ENCODE measurements at regions not wholly inside any gene's neighbourhood (a gene's known extent, or its start where the extent isn't known, plus 50 kb on each side); places are given as distances from the start of the nearest gene placed in this dataset.
"Not testable (repeated sequence)": the region's sequence is repeated elsewhere in the genome, so short reads cannot be mapped to it uniquely, and the experiment has no call there.

DNA sequence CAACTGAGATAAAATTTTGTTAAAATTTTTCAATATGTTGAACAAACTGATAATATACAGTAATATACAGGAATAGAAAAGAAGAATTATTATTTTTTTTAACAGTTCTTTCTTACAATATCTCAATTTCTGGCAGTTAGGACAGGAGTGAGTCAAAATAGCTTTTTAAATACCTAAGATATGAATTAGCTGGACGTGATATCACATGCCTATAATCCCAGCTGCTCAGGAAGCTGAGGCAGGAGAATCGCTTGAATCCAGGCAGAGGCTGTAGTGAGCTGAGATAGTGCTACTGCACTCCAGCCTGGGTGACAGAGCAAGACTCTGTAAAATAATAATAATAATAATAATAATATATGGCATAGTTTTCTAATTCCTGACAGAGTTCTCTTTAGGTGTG is 1039.3 kb downstream of the STPG2 start:
- DNase-seq (ENCODE audit: low spot score), result no peak

- no peak for DNase-seq (ENCODE audit: low spot score)
Observed at GRCh38 chr4:97104666-97105065, 1038.6 kb downstream of the STPG2 start.

DNA sequence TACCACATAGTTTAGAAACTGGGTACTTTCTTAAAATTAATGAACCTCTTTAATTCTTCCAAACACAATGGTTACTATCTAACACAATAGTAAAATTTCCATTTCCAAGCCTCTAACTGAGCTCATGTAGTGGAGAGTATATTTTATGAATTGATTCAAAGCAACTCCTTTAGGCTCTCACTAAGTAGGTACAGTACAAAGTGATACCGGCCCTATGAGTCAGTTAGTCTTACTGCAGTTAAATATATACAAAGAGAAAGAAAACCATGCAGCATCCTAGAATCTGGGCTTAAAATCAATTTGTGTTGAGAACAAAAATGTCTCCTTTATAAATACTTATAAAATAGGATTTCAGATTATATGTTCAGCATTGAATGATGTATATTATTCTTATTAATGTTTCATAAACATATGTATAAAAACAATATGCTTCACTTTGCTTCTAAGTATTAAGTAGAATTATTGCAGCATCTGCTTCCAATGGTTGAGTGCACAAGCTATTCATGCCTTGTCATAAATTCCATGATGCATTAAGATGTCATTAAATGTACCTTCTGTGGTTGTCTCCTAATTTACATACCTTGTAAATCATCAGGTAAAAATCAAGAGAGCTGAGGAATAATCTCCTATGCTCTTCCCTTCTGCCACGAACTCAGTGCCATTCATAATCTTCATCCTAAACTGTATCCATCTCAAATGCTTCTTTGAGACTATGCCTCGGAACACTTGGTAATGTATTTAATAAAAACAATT is 1037.8 kb downstream of the STPG2 start:
- no peak for DNase-seq (ENCODE audit: low spot score)

DNA sequence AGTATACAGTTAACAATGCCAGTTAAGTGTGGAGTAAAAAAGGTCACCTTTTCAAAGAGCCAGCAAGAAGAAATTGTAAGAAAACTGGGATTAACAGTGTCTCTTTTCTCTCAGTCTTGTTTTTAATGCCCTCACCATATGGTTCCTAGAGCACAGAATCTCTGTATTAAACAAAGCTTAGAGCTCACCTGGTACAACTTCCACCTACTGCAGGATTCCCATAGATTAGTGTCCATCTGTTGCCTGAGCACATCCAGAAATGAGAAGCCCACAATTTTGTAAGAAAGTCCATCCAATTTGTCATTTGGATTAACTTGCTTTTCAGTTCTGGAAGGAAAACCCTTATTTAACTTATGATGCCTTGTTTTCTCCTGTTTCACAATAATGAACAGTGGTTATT is 1037.1 kb downstream of the STPG2 start:
- no peak for DNase-seq (ENCODE audit: low spot score)

GRCh38 chr4:97110506-97110905 is 1032.8 kb downstream of the STPG2 start:
- no peak for DNase-seq (ENCODE audit: low spot score)

DNA sequence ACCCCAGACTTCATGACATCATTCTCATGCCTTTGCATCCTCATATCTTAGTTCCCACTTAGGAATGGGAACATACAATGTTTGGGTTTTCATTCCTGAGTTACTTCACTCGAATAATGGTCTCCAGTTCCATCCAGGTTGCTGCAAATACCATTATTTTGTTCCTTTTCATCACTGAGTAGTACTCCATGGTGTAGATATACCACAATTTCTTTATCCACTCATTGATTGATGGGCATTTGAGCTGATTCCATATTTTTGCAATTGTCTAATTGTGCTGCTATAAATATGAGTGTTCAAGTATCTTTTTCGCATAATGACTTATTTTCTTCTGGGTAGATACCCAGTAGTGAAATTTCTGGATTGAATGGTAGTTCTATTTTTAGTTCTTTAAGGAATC is 1026.8 kb downstream of the STPG2 start:
- no peak for DNase-seq (ENCODE audit: low spot score)

DNA sequence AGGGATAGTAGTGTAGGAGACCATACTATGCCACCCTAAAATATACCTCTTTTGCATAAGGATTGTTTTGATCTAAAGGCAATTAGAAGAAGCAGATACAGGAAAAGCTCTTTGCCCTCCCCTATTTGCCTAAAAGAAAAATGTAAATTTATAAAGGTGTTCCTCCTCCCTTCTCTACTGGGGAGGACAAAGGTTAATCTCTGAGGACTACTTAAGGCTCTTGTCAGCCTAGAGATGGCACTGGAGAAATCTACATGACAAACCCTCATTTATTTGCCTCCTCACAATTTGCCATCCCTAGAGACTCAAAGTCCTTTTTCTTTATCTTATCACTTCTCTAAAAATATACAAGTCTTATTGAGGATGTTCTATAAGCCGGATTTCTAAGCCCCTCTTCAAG is 1021.8 kb downstream of the STPG2 start:
- no peak for DNase-seq (ENCODE audit: low spot score)

GRCh38 chr4:97123573-97123972 is 1019.7 kb downstream of the STPG2 start:
- DNase-seq (ENCODE audit: low spot score), result no peak

GRCh38 chr4:97132435-97132834 is 1010.8 kb downstream of the STPG2 start:
- DNase-seq (ENCODE audit: low spot score), result no peak

DNA sequence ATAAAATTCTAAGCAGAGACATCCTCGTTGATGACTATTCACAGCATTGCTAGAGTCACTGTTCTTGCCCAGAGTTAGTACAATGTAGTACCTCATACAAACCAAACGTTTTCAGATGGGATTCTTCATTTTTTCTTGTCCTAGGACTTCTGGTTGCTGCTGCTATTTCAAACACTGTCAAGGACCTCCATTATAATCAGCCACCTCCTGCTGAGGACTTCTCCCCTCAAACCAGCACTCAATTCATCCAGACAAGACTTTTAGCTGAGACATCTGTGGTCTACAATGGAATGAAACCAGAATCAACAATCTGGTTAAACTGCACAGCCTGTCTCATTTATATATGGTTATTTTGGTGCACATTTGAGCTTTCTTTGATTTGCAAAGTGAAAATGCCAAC is 1008.8 kb downstream of the STPG2 start:
- DNase-seq (ENCODE audit: low spot score), result no peak

- DNase-seq (ENCODE audit: low spot score), result no peak
Observed at GRCh38 chr4:97139791-97140190, 1003.5 kb downstream of the STPG2 start.

DNA sequence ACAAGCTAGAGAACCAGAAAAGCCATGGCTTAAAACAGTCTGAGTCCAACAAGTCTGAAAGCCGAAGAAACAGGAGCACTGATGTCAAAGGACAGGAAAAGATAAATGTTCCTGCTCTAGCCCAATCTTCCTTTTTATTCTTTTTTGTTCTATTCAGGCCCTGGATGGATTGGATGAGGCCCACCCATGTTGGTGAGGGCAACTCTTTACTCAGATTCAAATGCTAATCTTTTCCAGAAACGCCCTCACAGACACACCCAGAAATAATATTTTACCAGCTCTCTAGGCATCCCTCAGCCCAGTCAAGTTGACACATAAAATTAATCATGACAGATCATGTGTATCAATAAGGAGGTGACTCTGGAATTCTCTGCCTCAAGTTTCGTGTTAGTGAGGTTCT is 1002.7 kb downstream of the STPG2 start:
- DNase-seq (ENCODE audit: low spot score), result no peak

DNA sequence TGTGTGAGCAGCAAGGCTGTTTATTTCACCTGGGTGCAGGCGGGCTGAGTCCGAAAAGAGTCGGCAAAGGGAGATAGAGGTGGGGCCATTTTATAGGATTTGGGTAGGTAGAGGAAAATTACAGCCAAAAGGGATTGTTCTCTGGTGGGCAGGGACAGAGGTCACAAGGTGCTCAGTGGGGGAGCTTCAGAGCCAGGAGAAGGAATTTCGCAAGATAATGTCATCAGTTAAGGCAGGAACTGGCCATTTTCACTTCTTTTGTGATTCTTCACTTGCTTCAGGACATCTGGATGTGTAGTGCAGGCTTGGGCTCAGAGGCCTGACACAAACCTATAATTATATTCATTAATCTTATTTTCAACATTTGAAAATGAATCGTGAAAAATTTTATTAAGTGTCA is 1001.9 kb downstream of the STPG2 start:
- not testable (repeated sequence) for DNase-seq (ENCODE audit: low spot score)

DNA sequence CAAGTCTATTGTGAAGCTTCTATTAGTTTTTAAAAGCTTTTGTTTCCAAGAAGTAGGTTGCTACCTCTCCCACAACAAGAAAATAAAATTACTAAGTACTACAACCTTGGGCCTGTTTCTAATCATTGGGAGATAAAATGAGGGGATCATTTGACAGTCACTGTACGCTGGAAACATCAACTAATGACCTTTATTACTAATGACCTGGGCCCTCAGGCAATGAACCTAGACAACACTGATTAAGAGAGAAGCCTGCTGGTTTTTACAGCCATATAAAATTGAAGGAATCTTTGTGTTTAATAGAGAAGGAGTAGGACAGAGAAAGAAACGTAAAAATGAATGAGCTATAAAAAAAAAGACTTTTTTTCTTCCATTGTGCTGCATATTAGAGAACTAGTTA is 1000.9 kb downstream of the STPG2 start:
- no peak for DNase-seq (ENCODE audit: low spot score)

GRCh38 chr4:97142893-97143292 is 1000.4 kb downstream of the STPG2 start:
- no peak for DNase-seq (ENCODE audit: low spot score)

GRCh38 chr4:97144199-97144598 is 999.1 kb downstream of the STPG2 start:
- DNase-seq (ENCODE audit: low spot score), result no peak

DNA sequence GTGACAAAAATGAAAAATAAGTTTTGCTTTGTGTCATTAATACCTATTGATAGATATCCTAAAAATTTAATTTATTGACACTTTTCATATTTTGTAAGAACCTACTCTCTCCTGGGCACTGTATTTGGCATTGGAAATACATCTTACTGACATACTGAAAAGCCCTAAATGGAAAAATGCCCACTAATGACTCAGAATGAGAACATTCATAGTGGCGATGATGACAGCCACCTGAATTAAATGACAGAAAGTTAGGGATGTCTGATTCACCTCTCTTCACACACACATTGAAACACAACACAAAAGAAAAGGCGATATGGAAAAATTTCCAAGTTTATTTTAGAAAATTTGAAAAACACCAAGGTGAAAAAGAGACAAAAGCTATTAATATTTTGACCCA is 992.3 kb downstream of the STPG2 start:
- no peak for DNase-seq (ENCODE audit: low spot score)

- DNase-seq (ENCODE audit: low spot score), result no peak
Observed at GRCh38 chr4:97152149-97152548, 991.1 kb downstream of the STPG2 start.

- no peak for DNase-seq (ENCODE audit: low spot score)
Observed at GRCh38 chr4:97153042-97153441, 990.2 kb downstream of the STPG2 start.

DNA sequence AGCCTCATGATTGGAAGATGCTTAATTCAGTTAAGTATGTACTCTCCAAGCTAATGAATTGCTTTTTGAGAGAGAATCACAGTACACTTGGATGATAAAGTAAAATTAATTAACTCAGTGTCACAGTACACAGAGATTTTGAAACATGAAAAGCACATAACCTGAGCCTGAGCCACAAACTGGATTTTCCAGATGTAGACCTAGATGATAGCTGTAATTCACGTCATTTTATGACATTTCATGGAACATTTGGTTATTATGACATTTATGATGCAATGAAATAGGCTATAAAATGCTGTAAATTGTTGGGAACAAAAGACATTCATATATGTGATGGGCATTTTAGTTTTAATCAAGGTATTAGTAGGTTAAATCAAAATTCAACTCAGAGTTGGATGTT is 983.7 kb downstream of the STPG2 start:
- DNase-seq (ENCODE audit: low spot score), result no peak

- no peak for DNase-seq (ENCODE audit: low spot score)
Observed at GRCh38 chr4:97185233-97185632, 958.0 kb downstream of the STPG2 start.

DNA sequence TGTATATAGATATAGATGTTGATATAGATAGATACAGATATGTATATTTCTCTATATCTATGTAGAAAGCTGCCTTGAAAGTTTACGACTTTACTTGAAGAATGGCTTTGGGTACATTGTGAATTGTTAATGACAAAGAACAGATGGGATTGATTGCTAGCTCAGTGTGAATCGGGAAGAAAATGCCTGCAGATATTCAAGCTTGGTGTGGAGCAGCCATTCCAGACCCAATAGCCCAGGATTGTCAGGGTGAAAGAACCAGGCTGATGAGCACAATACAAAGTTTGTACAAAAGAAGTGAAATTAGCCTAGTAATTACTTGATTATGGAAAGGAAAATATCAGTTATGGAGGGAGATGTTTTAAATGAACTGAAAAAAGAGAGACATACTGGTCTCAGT is 946.2 kb downstream of the STPG2 start:
- no peak for DNase-seq (ENCODE audit: low spot score)

GRCh38 chr4:97208749-97209148 is 934.5 kb downstream of the STPG2 start:
- no peak for DNase-seq (ENCODE audit: low spot score)

DNA sequence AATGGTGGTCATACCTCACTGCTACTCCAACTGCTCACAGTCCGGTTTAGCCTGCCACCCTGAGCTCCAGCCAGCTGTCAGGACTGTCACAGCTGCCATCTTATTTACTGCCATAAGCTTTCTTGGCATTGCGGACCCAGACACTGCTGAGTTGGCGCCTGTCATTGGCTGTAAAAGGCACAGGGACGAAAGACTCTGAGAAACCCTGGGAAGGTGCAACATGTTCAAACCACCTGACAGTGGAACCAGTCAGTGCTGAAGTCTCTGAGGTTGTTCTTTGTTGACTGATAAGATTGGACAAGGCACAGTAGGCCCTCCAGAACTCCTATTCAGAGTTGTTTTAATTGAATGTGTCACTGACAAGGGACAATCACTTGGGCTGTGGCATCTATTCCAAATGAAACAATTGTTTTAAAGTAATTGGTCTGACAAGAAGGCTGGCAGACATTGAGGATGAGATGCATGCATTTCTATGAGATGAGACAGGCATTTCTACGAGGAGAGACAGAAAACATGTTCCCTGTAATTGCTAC is 927.8 kb downstream of the STPG2 start:
- no peak for DNase-seq (ENCODE audit: low spot score)
